GM19395 (cell line): ENCODE measurements at regions not wholly inside any gene's neighbourhood (a gene's known extent, or its start where the extent isn't known, plus 50 kb on each side); places are given as distances from the start of the nearest gene placed in this dataset.

Experiments used
- ATAC-seq: cut with Tn5 transposase; IDR thresholded peaks from one replicate; pipeline ENCODE4 v1.9.1; 2021; ENCODE audit warnings: mild to moderate bottlenecking, moderate library complexity; ENCODE audit not compliant: unreplicated experiment

DNA sequence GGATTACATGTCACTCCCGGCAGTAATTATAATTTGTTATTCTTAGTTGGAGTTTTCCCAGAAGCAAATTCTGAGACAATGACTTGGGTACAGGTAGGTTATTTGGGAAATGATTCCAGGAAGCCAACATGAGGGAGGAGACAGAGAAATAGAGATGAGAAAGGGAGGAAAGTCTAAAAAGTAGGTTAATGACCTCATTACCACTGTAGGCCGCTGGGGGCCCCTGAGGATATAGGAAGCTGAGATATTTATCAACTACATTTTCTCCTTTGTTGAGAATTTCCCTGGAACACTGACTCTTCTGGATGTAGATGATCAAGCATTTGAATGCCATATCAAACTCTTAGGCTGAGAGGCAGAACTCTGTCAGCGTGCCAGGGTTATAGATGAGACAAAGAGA is 284.3 kb downstream of the ICOS start:
- no peak for ATAC-seq

- no peak for ATAC-seq
These were observed 286.5 kb downstream of the ICOS start for GRCh38 chr2:204223046-204223445.

GRCh38 chr2:204223544-204223943 is 287.0 kb downstream of the ICOS start:
- no peak for ATAC-seq

DNA sequence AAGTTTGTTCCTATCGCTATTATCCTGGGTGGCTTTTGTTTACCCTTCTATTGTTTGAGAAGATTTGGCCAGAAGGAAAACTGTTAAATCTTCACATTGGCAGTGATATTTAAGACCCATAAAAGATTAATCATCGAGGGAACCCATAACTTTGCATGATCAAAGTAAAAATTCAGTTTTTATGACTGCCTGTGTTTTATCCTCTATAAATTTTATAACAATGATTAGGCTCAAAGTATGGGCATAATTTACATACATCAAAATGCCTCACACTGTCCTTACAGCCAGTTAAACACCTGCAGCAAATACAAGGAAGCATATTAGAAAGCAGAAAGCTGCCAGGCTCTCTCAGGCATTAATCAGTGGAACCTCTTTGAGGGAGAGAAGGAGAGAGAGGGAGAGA is 289.1 kb downstream of the ICOS start:
- ATAC-seq = no peak

DNA sequence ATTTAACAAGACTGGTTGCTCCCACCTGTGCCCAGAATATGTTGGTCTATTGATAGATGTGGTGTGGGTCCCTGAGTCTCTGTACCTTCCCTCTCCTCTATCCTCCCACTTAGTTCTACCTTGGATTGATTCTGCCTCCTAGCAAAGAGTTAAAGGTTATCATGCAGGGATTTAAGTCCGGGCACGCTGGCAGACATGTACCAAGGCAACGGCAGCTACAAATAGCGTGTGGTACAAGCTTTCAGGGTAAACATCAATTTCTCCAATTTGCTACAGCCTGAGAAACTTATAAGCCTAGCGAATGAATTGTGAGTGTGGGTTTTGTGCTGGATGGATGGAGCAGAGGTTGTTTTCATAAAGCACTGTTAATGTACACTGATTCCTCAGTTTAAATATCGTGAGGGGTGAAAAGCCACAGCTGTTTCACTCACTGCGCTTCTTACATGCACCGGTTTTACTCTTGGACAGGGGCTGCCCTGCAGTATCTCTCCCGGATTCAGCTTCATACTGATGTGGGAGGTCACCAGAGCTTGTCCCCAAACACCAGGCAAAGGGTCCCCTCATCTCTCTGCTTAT is 289.8 kb downstream of the ICOS start:
- no peak for ATAC-seq

GRCh38 chr2:204228169-204228886 is 291.8 kb downstream of the ICOS start:
- ATAC-seq = no peak

- ATAC-seq = no peak
These were observed 297.7 kb downstream of the ICOS start for GRCh38 chr2:204234248-204234647.

DNA sequence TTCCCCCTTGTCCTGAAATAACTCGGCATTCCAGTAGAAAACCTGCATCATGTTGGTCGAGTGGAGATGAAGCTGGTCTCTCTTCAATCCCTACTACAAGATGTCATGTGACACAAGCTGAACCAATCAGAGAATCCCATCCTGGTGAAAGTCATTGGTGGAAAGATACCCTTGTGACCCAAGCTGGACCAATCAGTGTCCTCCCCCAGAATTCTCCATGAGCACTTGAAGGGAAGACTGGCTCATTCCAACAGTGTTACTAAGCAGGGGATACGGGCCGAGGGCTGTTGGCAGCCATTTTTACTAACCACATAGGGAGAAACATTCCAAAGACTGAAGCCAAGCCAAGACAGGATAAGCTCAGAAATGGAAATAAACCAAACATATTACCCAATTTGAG is 298.3 kb downstream of the ICOS start:
- no peak for ATAC-seq

GRCh38 chr2:204237416-204237815 is 300.9 kb downstream of the ICOS start:
- ATAC-seq = no peak

DNA sequence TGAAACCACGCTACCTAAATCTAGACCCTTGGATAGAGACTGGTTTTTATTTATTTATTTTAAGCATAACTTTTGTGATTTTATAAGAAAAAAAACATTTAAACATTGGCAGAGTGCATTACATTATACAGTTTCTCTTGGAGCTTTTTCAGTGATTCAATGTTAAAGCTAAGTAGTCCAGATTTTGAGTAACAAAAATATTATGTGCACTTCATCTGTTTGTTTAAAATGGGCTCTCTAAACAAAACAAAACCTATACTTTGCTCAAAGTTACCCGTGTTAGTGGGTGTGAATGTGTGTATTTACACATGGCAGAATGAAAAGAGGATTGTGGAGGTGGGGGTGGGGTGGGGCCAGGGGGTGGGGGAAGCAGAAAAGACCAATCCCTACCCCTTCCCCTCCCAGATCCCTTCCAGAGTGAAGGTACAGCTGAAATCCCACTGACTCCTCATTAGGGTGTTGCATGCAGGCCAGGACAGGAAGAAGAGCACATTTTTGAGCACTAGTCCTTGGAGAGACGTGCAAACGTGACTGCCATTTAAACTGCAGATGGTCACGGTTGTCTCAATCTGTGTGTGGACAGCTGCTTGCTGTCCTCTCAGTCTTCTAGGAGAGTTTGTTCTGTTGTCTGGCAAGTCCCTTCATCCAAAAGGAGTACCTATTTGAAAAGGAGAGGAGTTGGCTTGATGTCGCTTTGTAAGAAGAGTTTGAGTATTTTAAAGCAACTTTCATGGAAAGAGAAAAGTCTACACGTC is 303.0 kb downstream of the ICOS start:
- no peak for ATAC-seq

GRCh38 chr2:204240961-204241360 is 304.3 kb upstream of the PARD3B start:
- no peak for ATAC-seq

DNA sequence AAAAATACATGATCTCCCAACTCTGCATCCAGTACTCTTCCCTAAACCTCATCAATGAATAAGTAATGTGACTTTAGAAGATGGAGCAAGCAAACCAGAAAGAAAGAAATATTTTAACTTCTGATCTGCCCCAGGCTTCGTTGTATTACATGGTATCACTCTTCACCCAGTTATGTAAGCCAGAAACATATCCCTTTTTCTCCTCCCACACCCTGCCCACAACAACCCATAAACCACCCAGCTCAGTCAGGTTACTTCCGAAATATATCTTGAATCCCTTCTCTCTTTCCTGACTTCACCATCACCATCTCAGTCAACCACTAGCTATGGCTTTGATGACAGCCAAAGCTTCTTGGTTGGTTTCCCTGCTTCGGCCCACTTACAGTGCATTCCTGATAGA is 295.8 kb upstream of the PARD3B start:
- no peak for ATAC-seq

DNA sequence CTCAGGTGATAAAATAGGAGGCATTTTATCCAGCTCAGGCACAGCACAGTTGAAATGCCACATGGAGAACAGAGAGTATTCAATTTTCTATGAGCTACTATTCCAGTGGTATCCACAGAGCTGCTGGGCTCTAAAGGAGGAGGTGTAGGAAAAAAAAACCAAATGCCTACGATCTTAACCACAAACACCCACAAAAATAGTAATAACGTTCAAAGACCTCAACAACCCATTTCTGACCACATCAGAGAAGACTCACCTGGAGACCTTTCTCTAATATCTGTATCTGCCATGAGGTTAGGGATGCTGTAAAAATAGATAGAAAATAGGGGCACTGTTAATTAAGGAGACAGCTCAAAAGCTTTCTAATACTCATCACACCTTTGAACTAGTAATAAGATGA is 294.6 kb upstream of the PARD3B start:
- no peak for ATAC-seq

- no peak for ATAC-seq
These were observed 293.9 kb upstream of the PARD3B start for GRCh38 chr2:204251158-204251997.

DNA sequence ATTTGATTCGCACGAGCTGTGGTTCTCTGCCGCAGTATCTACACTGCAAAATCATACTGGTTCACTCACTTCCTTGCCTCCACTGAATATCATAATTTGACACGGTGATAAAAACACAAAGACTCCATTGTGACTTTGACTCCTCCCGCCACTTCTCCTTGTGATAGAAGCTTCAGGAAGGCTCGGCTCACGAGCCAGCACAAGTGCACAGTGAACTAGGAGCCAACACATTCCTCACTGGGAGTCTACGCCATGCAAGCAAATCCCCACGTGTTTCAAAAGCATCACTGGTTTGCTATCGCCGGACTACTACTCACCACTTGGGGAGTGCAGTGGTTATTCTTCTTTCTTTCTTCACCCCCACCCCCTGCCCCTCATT is 293.3 kb upstream of the PARD3B start:
- no peak for ATAC-seq

DNA sequence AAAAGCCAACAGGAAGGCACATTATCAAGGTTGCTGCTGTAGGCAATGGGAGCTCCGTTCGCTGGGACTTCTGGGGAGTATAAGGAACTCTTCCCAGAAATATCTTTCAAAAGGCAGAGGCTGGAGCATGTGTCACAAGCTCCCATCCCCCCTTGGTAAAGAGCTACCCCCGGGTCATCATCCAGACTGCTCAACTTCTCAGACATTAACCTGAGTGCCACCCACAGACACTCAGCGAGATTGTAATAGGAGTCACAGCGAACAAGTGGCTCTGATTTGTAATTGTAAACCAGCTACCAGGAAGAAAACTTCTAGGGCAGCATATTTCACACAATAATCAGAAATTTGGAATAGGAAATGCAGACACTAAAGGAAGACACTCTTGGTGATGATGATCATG is 290.2 kb upstream of the PARD3B start:
- no peak for ATAC-seq

DNA sequence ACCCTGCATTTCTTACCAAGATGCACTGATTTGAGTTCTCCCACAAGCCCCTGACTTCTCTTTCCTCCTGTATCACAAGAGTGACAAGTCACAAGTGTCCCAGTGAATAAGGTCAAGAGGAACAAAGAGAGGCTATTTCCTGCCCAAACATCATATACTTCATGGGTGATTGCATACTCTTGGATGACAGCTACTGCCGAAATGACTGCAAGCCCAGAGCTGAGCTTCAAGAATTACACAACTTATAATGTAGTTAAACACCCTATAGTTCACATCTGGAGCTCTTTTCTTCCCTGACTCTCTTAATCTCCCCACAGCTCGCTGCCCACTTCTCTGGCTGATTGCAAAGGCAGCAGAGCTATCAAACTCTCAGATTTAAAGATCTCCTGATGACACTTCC is 289.7 kb upstream of the PARD3B start:
- no peak for ATAC-seq

GRCh38 chr2:204257781-204258180 is 287.5 kb upstream of the PARD3B start:
- no peak for ATAC-seq

DNA sequence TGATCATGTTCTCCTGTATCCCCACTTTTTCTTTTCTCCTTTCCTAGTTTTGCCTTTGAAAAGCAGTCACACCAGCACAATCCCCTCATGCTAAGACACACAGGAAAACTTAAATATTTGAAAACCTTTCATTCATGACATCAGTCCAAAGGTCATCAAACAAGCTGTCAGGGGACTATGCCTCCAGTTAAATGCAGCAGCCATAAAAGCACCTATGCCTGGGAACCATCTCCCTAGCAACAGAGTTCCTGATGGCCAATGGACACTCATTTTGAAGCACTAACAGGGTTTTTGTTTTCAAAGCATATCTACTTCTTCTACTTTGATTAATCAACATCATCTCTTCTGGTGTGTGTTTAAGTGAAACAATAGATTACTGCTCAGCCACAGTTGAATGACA is 286.4 kb upstream of the PARD3B start:
- no peak for ATAC-seq

- ATAC-seq = peak; percentile 75
These were observed 285.0 kb upstream of the PARD3B start for GRCh38 chr2:204260162-204260877.

- ATAC-seq = no peak
These were observed 284.4 kb upstream of the PARD3B start for GRCh38 chr2:204260901-204261300.
